HG03342 (cell line): ENCODE measurements at regions not wholly inside any gene's neighbourhood (a gene's known extent, or its start where the extent isn't known, plus 50 kb on each side); places are given as distances from the start of the nearest gene placed in this dataset.
A peak's percentile ranks its signal among the peaks of the same experiment; 100 is the strongest.
"Not testable (repeated sequence)": the region's sequence is repeated elsewhere in the genome, so short reads cannot be mapped to it uniquely, and the experiment has no call there.

ENCODE experiments used
- ATAC-seq: cut with Tn5 transposase; IDR thresholded peaks from one replicate; pipeline ENCODE4 v1.9.1; 2021; ENCODE audit warnings: mild to moderate bottlenecking, moderate library complexity; ENCODE audit not compliant: unreplicated experiment

DNA sequence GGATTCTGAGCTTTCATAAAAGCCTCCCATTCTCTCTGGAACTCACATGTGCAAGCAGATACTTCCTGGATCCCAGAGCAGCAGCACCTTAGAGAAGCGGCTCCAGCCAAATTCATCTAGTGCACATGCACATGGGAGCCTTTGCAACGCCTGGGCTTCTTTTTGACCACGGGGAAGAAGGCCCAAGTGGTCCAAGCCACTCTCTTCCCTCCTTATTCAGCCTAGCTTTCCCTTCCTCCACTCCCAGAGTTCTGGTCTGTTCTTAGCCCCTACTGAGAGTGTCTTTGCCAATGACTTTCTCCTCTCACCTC lies 118.7 kb downstream of the ZNF365 start:
- ATAC-seq, result no peak

DNA sequence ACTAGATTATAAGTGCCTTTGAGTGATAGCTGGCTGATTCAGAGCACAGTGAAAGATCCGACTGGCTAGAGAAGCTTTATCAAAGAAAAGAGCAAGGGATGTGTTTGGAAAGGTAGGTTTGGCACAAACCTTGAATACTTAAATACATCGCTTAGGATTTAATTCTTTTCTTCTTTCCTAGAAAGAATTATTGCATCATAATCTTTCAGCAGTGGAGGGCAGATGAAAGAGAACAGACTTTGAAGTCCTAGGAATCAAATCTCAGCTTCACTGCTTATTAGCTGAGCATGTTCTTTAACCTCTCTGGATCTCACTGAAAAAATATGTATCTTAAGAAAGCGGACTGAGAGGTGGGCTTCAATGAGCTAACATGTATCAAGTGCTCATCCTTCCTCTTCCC lies 122.8 kb downstream of the ZNF365 start:
- no peak for ATAC-seq

DNA sequence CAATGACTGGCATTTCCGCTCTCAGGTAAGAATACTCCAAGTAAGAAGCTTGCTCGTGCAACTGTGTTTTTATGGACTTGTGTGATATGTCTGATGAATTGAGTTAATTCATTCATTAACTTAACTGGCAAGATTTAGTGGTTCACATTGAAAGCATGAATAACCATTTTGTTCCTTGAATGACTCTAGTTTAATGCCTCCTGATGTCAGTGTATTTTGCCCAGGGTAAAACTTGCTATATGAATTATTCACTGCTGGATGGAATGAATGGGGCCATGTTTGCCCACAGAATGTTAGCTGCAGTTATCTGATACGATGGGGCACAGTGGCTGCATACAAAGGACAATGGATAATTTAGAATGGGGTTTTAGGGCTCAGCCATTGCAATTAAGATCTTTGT lies 124.1 kb downstream of the ZNF365 start:
- no peak for ATAC-seq

DNA sequence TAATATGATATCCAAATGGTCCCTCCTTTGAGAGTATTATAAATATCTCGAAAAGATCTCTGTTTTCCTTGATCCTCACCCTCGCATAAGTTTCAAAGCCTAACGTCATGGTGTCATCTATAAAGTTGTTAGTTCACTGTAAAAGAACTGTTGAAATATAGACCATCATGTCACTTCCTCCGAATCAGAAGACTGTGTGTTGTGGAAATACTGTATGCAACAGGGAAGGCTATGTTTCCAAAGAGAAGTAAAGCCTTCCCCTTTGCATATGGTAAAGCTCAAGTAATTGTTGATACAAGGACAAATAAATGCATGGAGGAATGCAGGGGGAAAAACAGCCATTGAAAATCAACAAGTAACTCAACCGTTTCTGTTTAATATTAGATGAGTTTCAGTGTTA lies 125.9 kb downstream of the ZNF365 start:
- ATAC-seq, result not testable (repeated sequence)

DNA sequence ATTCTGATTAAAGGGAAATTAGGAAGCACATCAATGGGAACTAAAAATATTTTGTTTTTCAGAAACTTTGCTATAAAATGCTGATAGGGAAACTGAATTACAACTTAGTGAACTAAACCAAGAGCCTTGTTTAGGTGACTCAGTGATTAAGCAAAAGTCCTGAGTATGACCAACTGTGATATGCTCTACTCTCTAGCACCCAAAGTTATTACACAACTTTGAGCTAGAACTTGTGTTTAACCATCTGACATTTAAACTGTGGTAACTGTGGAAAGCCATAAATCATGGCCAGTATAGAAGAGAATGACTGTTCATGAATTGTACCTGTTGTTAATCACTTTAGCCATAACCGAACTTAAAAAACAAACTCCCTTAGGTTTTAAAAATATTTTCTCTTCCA lies 127.4 kb downstream of the ZNF365 start:
- no peak for ATAC-seq

DNA sequence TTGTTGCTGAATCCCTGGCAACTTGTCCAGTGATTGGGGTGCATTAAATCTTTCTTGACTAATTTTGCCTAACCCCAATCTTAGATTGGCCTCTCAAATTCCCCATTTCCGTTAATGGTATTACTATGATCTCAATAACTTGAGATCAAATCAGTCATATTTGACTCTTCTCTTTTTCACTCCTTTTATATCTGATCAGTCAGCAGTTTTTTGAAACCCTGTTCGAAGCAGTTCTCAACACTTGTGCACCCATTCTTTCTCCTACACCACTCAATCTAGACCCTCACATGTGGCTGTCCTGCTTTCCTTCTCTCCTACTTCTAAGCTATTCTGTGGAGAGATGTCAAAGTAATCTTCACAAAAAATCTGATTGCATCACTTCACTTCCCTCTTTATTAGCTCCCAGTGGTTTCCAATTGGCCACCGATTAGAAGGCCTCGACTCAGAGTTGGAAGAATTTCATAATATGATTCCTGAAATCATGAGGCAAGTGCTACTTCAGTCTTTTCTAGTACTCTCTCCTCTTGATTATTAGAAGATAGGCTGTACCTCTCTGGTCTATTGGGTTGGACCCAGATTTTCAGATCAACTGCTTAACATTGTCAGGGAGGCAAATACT lies 128.9 kb downstream of the ZNF365 start:
- no peak for ATAC-seq

DNA sequence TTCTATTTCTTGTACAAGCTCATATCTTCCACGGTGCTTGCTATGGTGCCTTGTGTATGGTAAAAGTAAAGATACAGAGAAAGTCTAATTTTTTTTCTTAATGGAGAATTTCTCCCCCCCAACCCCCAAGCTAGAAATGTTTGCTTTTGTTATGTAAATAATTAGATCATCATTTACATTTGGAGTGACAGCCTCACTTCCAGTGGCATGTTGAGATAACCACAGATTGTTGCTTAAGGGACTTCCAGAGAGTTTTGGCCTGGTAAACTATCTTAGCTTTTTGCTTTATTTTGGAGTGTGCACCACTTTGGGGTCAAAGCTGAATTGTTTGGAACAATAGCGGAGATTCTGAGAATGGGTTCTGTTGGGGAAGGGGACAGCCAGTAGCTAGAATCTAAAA lies 129.7 kb downstream of the ZNF365 start:
- ATAC-seq, result no peak

DNA sequence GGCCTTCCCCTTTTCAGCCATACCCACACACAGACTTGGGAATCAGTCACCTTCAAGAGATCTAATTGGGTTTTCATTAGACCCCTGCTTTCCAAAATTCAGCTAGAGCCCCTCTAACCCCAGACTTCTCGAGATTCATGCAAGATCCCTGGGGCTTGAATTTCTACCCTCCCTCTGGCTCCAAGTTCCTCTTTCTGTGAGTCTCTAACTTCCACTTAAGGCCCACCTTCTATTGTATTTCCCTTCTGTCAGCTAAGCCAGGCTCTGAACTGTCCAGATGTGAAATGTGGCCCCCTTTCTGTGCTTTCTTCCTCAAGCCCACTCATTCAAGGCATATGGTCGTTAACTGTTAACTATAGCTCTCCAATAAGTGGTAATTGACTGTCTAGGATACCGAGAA lies 132.2 kb downstream of the ZNF365 start:
- ATAC-seq, result no peak

DNA sequence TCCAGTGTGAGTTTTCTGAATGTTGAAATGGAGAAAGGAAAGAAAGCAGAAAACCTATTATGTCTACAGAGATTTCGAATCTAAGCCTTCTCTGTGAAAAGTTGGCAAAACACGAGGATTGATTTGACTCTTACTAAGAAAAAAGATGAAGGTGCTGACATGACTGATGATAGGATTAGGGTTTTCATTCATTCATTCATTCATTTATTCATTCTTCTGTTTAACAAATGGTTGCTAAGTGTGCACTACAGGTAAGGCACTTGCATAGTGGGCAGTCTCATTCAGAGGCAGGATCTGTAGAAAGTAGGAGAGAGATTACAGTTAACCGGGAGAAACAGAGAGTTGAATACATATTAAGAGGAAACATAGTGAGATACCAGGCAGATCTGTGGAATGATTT lies 137.1 kb downstream of the ZNF365 start:
- ATAC-seq, result peak; percentile 13

DNA sequence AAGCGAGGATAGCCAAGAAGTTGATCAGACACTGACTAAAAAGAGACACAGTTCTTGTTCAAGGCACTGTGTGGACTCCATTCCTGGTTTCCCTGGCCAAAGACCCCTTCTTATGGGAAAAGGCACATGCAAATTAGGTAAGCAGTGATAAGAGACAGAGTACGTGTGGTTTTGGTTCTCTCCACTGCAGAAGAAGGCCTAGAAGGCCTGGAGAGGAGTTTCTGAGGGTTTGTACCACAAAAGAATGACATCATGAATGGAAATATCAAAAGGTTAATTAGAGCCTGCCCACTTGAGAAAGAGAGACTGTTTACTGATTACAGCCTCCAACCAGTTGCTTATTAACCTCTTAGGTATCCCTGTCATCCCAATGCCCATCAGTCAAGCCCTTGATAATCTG lies 137.5 kb downstream of the ZNF365 start:
- ATAC-seq, result peak; percentile 81

DNA sequence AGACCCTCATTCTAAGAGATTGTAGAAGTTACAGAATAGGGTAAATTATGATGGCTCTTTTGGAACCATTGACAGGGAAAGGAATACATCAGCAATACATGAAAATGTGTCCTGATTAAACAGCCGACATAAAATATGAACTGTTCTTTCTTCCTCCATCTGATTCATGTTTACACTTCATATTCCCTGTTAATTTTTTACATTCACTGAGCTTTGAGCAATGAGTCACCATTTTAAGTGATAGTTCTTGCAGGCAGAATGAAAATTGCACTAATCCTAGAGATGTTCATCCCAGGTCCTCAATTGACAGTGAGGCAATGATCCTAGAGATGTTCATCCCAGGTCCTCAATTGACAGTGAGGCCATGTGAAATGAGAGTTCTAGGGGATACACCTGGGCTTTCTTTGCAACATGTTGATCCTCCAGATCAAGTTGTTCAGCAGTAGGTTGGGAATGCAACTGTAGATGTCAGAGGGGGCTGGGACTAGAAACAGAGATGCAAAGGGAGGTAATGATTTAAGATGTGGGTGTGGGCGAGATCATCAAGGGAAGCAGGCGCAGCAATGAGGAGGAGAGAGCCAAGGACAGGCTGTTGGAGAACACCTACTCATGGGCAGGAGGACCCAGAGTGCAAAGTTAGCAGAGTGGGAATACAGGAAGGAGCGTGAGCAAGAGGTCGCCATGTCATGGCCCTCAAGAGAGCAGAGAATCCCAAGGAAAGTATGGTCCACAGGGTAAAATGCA lies 138.7 kb downstream of the ZNF365 start:
- ATAC-seq, result no peak

DNA sequence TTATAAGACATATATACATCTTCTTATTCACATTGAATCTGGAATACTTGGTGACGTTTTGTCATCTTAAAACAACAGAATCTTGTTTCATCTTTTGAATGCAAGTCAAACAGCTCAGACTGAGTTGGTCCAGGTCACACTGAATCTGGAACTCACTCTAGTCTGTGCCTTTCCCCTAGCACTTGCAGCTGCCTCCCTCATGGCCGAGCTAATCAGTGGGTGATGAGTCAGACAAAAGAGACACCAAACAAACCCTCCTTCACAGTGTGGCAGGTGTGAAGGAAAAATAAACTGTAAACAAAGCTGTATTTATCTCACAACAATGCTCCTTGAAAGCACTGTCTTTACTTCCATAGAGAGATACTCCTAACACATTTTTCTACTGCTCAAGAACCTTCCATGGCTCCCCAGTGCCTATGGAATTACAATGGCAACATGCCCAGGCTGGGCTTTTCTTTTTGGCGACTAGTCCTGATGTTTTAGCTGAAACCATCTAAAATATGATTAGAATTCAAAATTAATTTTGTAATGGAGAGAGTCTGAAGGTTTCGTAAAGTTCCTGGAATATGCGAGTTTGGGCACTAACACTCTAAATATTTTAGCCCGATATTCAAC lies 140.0 kb downstream of the ZNF365 start:
- ATAC-seq, result no peak

DNA sequence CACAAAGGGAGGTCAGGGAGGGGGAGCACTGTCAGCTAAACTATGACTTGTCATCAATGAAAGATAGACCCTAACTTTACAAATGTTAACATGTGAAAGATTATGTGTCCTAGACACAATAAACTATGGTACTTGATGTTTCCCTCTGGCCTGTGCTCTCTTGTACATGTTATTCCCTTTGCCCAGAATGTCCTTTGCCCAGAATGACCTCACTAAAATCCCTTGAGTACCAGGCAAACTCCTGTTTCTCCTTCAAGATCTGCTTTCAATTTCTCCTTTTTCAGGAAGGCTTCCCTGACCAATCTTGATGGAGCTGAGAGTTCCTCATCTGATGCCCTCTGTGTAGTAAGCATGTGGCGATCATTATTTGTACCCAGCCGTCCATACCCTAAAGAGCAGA lies 143.1 kb downstream of the ZNF365 start:
- no peak for ATAC-seq

DNA sequence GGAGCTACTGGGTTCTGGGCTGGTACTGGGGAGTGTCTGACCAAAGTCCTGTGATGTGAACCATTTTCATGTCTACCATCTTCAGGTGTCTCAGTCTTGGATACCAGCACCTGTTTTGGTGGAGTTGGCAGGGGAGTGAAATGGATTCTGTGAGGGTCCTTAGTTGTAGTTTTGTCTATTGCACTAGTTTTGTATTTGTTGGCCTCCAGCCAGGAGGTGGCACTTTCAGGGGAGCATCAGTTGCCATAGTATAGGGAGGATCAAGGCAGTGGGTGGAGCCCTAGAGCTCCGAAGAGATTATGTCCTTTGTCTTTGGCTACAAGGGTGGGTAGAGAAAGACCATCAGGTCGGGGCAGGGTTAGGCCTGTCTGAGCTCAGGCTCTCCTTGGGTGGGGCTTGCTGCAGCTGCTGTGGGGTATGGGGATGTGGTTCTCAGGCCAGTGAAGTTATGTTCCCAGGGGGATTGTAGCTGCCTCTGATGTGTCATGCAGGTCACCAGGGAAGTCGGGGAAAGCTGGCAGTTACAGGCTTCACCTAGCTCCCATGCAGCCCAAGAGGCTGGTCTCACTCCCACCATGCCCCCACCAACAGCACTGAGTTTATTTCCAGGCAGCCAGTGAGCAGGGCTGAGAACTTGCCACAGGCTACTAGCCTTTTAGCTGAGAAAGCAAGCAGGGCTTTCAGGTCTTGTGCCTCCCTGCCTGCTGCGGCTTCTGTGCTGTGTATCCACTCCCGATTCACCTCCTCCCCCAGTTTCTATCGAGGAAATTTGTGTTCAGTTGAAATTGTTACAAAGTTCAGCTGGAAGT lies 153.1 kb downstream of the ZNF365 start:
- peak; percentile 60 for ATAC-seq

DNA sequence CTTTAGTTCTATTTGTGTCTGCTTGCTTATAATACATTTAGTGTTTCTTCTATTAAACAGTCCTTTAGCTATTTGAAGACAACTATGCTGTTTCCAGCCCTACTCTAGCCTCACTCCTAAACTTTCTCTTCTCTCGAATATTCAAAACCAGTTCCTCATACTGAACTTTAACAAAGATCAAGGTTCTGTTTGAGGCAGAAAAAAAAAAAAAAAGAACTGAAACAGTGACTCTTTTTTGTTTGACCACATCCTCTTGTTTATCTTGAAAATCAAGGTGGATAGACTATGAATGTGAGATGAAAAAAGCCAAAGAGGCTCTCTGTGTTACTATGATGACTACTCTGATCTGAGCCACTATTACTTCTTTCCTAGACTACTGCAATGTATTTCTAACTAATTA lies 154.3 kb downstream of the ZNF365 start:
- ATAC-seq, result peak; percentile 91

DNA sequence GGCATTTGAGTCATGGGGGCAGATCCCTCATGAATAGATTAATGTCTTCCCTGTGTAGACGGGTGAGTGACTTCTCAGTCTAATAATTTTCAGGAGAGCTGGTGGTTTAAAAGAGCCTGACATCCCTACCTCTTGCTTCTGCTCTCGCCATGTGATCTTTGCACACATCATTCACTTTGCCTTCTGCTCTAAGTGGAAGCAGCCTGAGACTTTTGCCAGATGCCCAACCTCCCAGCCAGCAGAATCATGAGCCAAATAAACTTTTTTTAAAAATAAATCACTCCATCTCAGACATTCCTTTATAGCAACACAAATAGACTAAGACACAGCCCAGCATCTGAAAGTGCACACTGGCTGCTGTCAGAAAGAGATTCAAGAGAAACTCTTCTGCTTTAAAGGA lies 155.2 kb downstream of the ZNF365 start:
- ATAC-seq, result no peak

DNA sequence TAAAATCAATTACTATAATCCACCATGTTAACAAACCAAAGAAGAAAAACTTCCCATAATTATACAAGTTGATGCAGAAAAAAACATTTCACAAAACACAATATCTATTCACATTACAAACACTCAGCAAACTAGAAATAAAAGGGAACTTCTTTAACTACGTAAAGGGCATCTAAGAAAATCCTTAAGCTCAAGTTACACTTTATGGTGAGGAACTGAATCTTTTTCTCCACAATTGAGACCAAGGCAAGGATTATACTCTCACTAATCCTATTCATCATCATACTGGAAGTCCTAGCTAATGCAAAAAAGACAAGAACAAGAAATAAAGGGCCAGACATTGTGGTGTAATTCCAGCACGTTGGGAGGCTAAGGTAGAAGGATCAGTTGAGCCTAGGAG lies 159.9 kb downstream of the ZNF365 start:
- ATAC-seq, result no peak

DNA sequence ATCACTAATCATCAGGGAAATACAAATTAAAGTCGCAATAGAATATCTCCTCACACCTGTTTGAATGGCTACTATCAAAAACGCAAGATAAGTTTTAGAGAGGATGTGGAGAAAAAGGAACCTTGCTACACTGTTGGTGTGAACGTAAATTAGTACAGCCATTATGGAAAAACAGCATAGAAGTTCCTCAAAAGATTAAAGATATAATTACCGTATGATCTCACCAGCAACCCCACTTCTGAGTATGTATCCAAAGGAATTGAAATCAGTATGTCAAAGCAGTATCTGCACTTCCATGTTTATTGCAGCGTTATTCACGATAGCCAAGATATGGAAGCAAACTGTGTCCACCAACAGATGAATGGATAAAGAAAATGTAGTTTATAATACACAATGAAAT lies 164.4 kb downstream of the ZNF365 start:
- ATAC-seq, result no peak

DNA sequence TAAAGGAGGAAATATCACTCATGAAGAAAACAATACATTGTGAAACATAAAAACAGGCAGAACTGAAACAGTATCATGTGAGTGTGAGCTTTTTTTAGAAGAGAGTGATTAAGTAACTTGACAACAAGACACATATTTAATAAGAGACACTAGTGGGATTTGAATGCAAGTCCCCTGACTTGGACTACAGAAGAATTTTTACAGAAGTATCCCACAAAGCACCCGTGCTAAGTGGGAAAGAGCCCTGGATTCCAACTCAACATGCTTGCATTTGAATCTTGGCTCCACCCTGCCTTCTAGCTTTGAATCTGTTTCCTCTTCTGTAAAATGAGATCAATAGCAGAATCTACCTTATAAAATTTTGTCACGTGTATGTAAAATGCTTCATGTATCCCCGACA lies 166.2 kb downstream of the ZNF365 start:
- no peak for ATAC-seq

DNA sequence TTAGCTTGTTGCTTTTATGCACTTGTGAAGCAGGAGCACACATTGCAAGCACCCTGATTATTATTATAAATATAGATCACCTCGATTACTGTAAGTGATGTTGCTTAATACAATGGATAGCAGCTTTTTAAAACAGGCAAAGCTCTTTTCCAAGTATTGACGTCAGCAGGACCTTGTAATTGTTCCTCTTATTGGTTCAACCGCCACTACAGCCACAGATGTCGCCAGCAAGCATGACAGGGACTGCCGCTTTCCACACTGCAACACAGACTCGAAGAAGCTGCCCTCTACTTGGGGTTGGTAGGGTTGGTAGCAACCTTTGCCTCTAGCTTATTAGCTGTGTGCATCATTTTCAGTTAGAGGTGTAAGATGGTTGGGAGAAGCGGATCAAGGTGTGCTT lies 167.6 kb downstream of the ZNF365 start:
- no peak for ATAC-seq

DNA sequence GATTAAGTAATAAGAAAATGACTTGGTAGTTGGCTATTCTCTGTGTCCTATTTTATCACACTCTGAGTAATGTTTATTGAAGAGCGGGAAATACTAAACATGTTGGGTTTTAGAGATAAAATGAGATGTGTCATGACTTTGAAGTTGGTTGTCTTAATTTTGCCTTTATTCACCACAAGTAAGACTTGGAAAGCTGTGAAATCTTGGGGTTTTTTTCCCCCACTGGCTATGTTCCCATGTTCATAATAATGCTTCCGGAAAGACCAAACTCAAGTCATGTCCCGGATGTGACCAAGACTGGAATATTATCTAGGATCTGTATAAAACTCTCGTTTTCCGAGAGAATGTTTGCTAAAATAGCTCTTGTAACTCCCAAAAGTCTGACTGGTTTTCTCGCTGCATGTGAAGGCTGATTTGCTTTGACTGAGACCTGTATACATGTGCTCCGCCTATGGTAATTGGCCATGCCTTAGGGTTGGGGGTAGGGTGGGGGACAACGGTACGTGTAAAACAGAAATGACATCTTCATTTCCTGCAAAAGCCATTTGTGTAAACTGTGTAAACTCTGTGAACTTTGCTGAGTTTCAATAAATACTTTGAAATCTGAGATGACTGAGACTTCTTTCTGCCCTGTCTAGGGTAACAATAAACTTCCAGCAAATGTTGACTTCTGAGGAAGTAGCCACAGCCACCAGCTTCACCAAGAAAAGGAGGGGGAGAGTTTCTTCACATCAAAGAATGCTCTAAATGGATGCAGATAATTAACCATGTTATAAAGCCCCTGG lies 169.6 kb downstream of the ZNF365 start:
- no peak for ATAC-seq
